OCI-LY1 (cell line): ENCODE measurements at regions not wholly inside any gene's neighbourhood (a gene's known extent, or its start where the extent isn't known, plus 50 kb on each side); places are given as distances from the start of the nearest gene placed in this dataset.

ENCODE experiments used
- H2AFZ ChIP-seq: fragments of 200-600 bp; sonication (generic), shearing (Covaris generic); 2 replicates; pipeline ENCODE4 v1.6.0; 2014; ENCODE audit warnings: antibody characterized with exemption, mild to moderate bottlenecking, low read length
- H3F3A ChIP-seq: fragments of 200-600 bp; sonication (generic), shearing (Covaris generic); 2 replicates; pipeline ENCODE4 v1.6.0; 2014; ENCODE audit warnings: mild to moderate bottlenecking, antibody characterized with exemption, low read length, moderate library complexity; ENCODE audit not compliant: insufficient read depth
- H3K27ac ChIP-seq: fragments of 200-600 bp; sonication (generic); 2 replicates; pipeline ENCODE4 v1.5.1; 2014; ENCODE audit warnings: low read length, mixed run types, mild to moderate bottlenecking, low read depth; ENCODE audit not compliant: poor library complexity, severe bottlenecking
- H3K27me3 ChIP-seq: fragments of 200-600 bp; sonication (generic); 2 replicates; pipeline ENCODE4 v1.6.0; 2014; ENCODE audit warnings: antibody characterized with exemption, mild to moderate bottlenecking, low read length, moderate library complexity; ENCODE audit not compliant: insufficient read depth
- H3K36me3 ChIP-seq: fragments of 200-600 bp; sonication (generic); 2 replicates; pipeline ENCODE4 v1.6.1; 2014; ENCODE audit warnings: mild to moderate bottlenecking, antibody characterized with exemption, low read length, moderate library complexity, mixed read lengths; ENCODE audit not compliant: insufficient read depth
- H3K4me1 ChIP-seq: fragments of 200-600 bp; sonication (generic); 2 replicates; pipeline ENCODE4 v1.5.1; 2014; ENCODE audit warnings: mild to moderate bottlenecking, low read length, moderate library complexity; ENCODE audit not compliant: insufficient read depth, severe bottlenecking
- H3K4me2 ChIP-seq: fragments of 200-600 bp; sonication (generic), shearing (Covaris generic); 2 replicates; pipeline ENCODE4 v1.6.1; 2014; ENCODE audit warnings: low read length
- H3K4me3 ChIP-seq: fragments of 200-600 bp; sonication (generic); 2 replicates; pipeline ENCODE4 v1.5.1; 2014; ENCODE audit warnings: low read length, low read depth, mild to moderate bottlenecking, mixed read lengths; ENCODE audit not compliant: poor library complexity, severe bottlenecking
- H3K79me2 ChIP-seq: fragments of 200-600 bp; shearing (Covaris generic); 2 replicates; pipeline ENCODE4 v1.6.1; 2016; ENCODE audit warnings: mixed run types, low read length, mixed read lengths; ENCODE audit not compliant: insufficient read depth
- H3K9ac ChIP-seq: fragments of 200-600 bp; sonication (generic), shearing (Covaris generic); 2 replicates; pipeline ENCODE4 v1.6.1; 2014; ENCODE audit warnings: mild to moderate bottlenecking, low read length, mixed read lengths
- H3K9me2 ChIP-seq: fragments of 200-600 bp; sonication (generic), shearing (Covaris generic); 2 replicates; pipeline ENCODE4 v1.6.1; 2014; ENCODE audit warnings: low read depth, mild to moderate bottlenecking, low read length, mixed read lengths
- H3K9me3 ChIP-seq: fragments of 200-600 bp; shearing (Covaris generic); 2 replicates; pipeline ENCODE4 v1.6.1; 2014; ENCODE audit warnings: low read length, mixed read lengths
- H4K20me1 ChIP-seq: fragments of 200-600 bp; sonication (generic), shearing (Covaris generic); 2 replicates; pipeline ENCODE4 v1.6.0; 2016; ENCODE audit warnings: mild to moderate bottlenecking, low read length; ENCODE audit not compliant: insufficient read depth
- EZH2 ChIP-seq: fragments of 200-600 bp; sonication (generic), shearing (Covaris generic); IDR thresholded peaks from 2 replicates; pipeline ENCODE4 v1.8.0; 2017; ENCODE audit warnings: borderline replicate concordance, mixed run types, mild to moderate bottlenecking, antibody characterized with exemption, low read length, moderate library complexity, mixed read lengths
- TF ChIP-seq, protein P1 (sequence below): fragments of 200-600 bp; sonication (generic), shearing (Covaris generic); IDR thresholded peaks from 2 replicates; pipeline ENCODE4 v1.5.1; 2017; ENCODE audit warnings: mild to moderate bottlenecking, antibody characterized with exemption, low read length, moderate library complexity, mixed read lengths

DNA sequence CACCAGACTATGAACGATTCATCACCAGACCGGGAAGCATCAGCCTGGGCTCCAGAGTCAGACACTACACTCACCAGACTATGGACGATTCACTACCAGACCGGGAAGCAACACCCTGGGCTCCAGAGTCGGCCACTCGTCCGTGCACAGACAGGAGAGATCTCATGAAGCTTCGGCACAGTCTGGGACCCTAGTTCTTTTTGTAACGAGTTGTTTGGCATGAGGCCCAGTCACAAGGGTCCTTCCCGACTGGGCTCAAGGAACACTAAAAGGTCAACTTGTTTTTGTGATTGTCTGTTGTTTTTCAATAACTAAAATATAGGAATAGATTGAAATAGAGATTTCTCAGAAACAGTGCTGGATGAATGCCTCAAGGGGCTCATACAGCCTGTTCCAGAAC lies 1141.6 kb upstream of the MIR17HG start:
- H4K20me1 ChIP-seq = no peaks in the 10 kb centered on the region
- H3K9ac ChIP-seq = no peak overlapping the region
- no peak overlapping the region for H3K27ac ChIP-seq
- no peaks in the 10 kb centered on the region for H3K9me3 ChIP-seq
- H3K4me1 ChIP-seq = no peaks in the 10 kb centered on the region
- no peak overlapping the region for H3K4me2 ChIP-seq
- no peaks in the 10 kb centered on the region for H3K9me2 ChIP-seq
- H3K79me2 ChIP-seq = no peaks in the 10 kb centered on the region
- no peaks in the 10 kb centered on the region for H3K36me3 ChIP-seq
- H2AFZ ChIP-seq = no peak overlapping the region
- TF ChIP-seq, protein P1, sequence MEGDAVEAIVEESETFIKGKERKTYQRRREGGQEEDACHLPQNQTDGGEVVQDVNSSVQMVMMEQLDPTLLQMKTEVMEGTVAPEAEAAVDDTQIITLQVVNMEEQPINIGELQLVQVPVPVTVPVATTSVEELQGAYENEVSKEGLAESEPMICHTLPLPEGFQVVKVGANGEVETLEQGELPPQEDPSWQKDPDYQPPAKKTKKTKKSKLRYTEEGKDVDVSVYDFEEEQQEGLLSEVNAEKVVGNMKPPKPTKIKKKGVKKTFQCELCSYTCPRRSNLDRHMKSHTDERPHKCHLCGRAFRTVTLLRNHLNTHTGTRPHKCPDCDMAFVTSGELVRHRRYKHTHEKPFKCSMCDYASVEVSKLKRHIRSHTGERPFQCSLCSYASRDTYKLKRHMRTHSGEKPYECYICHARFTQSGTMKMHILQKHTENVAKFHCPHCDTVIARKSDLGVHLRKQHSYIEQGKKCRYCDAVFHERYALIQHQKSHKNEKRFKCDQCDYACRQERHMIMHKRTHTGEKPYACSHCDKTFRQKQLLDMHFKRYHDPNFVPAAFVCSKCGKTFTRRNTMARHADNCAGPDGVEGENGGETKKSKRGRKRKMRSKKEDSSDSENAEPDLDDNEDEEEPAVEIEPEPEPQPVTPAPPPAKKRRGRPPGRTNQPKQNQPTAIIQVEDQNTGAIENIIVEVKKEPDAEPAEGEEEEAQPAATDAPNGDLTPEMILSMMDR = no peak
- TF ChIP-seq EZH2 = no peak
- no peak overlapping the region for H3K4me3 ChIP-seq
- H3F3A ChIP-seq = no peaks in the 10 kb centered on the region
- no peaks in the 10 kb centered on the region for H3K27me3 ChIP-seq

DNA sequence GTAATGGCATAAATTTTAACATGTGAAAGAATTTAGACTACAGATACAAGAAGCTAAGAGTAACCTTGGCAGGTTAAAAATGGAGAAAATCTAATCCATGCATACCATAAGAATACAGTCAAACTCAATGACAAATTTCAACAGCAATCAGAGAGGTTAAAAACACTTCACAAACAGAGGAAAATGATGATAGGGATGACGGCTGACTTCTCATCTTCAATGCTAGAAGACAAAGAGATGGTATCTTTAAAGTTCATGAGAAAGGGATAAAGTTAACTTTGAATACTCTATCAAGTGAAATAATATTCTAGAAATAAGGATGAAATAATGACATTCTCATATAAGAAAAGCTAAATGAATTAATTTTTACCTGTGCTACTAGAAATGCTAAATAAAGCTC lies 1130.2 kb upstream of the MIR17HG start:
- Histone ChIP-seq H3K9me3 (no peaks in the 10 kb centered on the region), H3K27me3 (no peaks in the 10 kb centered on the region), H3K27ac (no peak overlapping the region), H3F3A (no peaks in the 10 kb centered on the region), H3K4me2 (no peak overlapping the region), H2AFZ (no peak overlapping the region), H4K20me1 (no peaks in the 10 kb centered on the region), H3K4me3 (no peak overlapping the region), H3K4me1 (no peaks in the 10 kb centered on the region), H3K9ac (no peak overlapping the region), H3K79me2 (no peaks in the 10 kb centered on the region), H3K36me3 (no peaks in the 10 kb centered on the region), H3K9me2 (no peaks in the 10 kb centered on the region; the same call in 1 of the 2 replicates)
- TF ChIP-seq EZH2 = no peak
- TF ChIP-seq, protein P1 = no peak

DNA sequence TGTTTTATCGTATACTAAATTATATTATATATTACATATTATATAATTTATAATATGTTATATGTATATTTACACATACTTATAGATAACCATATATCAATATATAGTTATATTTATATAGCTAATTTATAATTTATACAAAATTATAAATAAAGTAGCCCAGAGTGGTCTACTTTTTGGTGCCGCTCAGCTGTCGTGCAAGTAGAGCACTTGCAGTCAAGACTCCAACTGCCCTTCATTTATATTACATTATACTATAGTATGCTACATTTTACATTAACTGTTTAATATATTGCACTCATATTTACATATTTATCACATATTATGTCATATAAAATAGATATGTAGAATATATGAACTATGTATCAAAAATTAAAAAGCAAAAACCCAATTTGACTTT lies 1124.7 kb upstream of the MIR17HG start:
- Histone ChIP-seq H3K27ac (no peak overlapping the region), H2AFZ (no peak overlapping the region), H3K9ac (no peak overlapping the region), H3K4me2 (no peak overlapping the region), H3K4me1 (no peaks in the 10 kb centered on the region), H3F3A (no peaks in the 10 kb centered on the region), H3K79me2 (no peaks in the 10 kb centered on the region), H3K27me3 (no peaks in the 10 kb centered on the region), H3K4me3 (no peak overlapping the region), H4K20me1 (no peaks in the 10 kb centered on the region), H3K9me3 (no peaks in the 10 kb centered on the region), H3K36me3 (no peaks in the 10 kb centered on the region), H3K9me2 (no peaks in the 10 kb centered on the region)
- TF ChIP-seq EZH2 = no peak
- TF ChIP-seq, protein P1 = no peak
